Panc1 (cell line): ENCODE measurements at regions not wholly inside any gene's neighbourhood (a gene's known extent, or its start where the extent isn't known, plus 50 kb on each side); places are given as distances from the start of the nearest gene placed in this dataset.
A peak's percentile ranks its signal among the peaks of the same experiment; 100 is the strongest.

Experiments
- ATAC-seq: fragments of 200-7000 bp; cut with Tn5 transposase; 2 replicates; pipeline ENCODE4 v1.9.1; 2020; ENCODE audit warnings: mild to moderate bottlenecking, moderate library complexity
- BruUV-seq: library from RNA; stranded (reverse); fragments of 400-500 nt; replicated peaks from 2 replicates; lab custom pipeline; 2021; lab: Mats Ljungman, UMichigan
- CTCF ChIA-PET: fragments of 300-600 bp; sonication (Branson Sonifier 250); formaldehyde crosslinking; loops from one replicate; lab custom pipeline; 2022; ENCODE audit warnings: antibody characterized with exemption; lab: Charles Lee
- POLR2A ChIA-PET: fragments of 300-600 bp; sonication (Branson Sonifier 250); formaldehyde crosslinking; loops from one replicate; lab custom pipeline; 2022; ENCODE audit warnings: antibody characterized with exemption; lab: Charles Lee
- DNase-seq: peaks from one replicate; pipeline ENCODE4 v3.0.0-alpha.2; 2010; ENCODE audit warnings: low read depth, low spot score
- H3K27ac ChIP-seq: 2 replicates; pipeline ENCODE4 v1.5.1; 2011; ENCODE audit warnings: mild to moderate bottlenecking, low read length, inconsistent platforms
- H3K27me3 ChIP-seq: fragments of 200-500 bp; sonication (Bioruptor generic); 2 replicates; pipeline ENCODE4 v1.6.0; 2014; ENCODE audit warnings: low read length, inconsistent platforms; ENCODE audit not compliant: control insufficient read depth, insufficient read depth
- H3K36me3 ChIP-seq: fragments of 200-500 bp; sonication (Bioruptor generic); 2 replicates; pipeline ENCODE4 v1.5.1; 2014; ENCODE audit warnings: inconsistent platforms, mild to moderate bottlenecking, low read length, moderate library complexity; ENCODE audit not compliant: control insufficient read depth, insufficient read depth
- H3K4me1 ChIP-seq: 2 replicates; pipeline ENCODE4 v1.5.1; 2011; ENCODE audit warnings: inconsistent platforms, mild to moderate bottlenecking, low read length, moderate library complexity; ENCODE audit not compliant: control insufficient read depth, insufficient read depth
- H3K4me3 ChIP-seq, 2 experiments: 2 replicates each; pipeline ENCODE4 v1.5.1; 2011 to 2012; ENCODE audit warnings: low read depth in 2 of 2, low read length in 2 of 2, mild to moderate bottlenecking in 2 of 2, inconsistent platforms in 1 of 2, moderate library complexity in 1 of 2
- H3K9me3 ChIP-seq: fragments of 200-500 bp; sonication (Bioruptor generic); 2 replicates; pipeline ENCODE4 v1.5.1; 2014; ENCODE audit warnings: low read depth, mild to moderate bottlenecking, inconsistent platforms, low read length, moderate library complexity; ENCODE audit not compliant: control insufficient read depth, insufficient read depth
- POLR2AphosphoS5 ChIP-seq: IDR thresholded peaks from 2 replicates; pipeline ENCODE4 v1.6.1; 2012; ENCODE audit warnings: mild to moderate bottlenecking, low read depth, low read length, moderate library complexity
- SIN3A ChIP-seq: IDR thresholded peaks from 2 replicates; pipeline ENCODE4 v1.6.1; 2012; ENCODE audit warnings: low read depth, mild to moderate bottlenecking, low read length, moderate library complexity, borderline replicate concordance; ENCODE audit not compliant: insufficient read depth
- TCF7L2 ChIP-seq: IDR thresholded peaks from 2 replicates; pipeline ENCODE4 v1.6.1; 2011; ENCODE audit warnings: mild to moderate bottlenecking, low read depth, low read length, inconsistent platforms
- in situ Hi-C: cut with HindIII; loops from 2 replicates; pipeline ENCODE4 v1.10.0; 2016; ENCODE audit warnings: low sequenced_read_pairs, low pct_unique_long_range_greater_than_20kb
- intact Hi-C: fragments of 100-400 bp; cut with micrococcal nuclease; formaldehyde crosslinking; loops from one replicate; pipeline ENCODE4 v1.10.0; 2022; ENCODE audit not compliant: unreplicated experiment
- TF ChIP-seq, protein P1 (sequence below), 2 experiments: IDR thresholded peaks; 2 replicates each; pipeline ENCODE4 v1.6.1; 2011 to 2012; ENCODE audit warnings: low read depth in 2 of 2, control low read depth in 1 of 2, low read length in 1 of 2, mild to moderate bottlenecking in 1 of 2, moderate library complexity in 1 of 2; ENCODE audit not compliant: insufficient read depth in 1 of 2
- TF ChIP-seq, protein P2 (sequence below): fragments of 450-650 bp; IDR thresholded peaks from 2 replicates; pipeline ENCODE4 v1.5.1; 2017; ENCODE audit warnings: mild to moderate bottlenecking

DNA sequence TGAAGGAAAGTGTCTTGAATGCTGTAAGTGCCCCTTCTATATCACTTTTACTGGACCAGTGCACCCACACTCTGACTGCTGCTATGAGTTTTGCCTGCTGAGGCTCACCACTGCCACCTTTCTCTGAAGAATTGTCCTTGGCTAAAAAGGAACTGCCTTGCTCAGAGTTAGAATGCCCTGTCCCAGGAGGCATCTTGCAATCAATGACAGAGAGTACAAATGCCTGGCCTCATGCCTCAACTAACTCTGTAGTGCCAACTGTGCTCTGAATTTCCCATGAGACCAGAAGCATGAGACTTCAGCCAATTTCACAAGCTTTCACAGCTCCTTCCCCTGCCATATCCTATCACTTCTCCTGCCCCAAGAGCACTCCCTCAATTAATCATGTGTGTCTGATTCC is 569.7 kb downstream of the ZNF608 start:
- ChIA-PET CTCF (no interaction called here), POLR2A (no interaction called here)
- H3K4me3 ChIP-seq, result no peak overlapping the region
- intact Hi-C loops, result no loop called here
- peaks cover 19% of the 10 kb centered on the region for H3K9me3 ChIP-seq
- 0 out of 2 replicates have a peak overlapping the region, but pooled peaks have one; percentile 26 for H3K27ac ChIP-seq
- no TSS peak for BruUV-seq
- H3K27me3 ChIP-seq, result no peaks in the 10 kb centered on the region
- no peaks in the 10 kb centered on the region for H3K4me1 ChIP-seq
- no peak for TF ChIP-seq TCF7L2
- TF ChIP-seq SIN3A, result no peak
- TF ChIP-seq, protein P1, sequence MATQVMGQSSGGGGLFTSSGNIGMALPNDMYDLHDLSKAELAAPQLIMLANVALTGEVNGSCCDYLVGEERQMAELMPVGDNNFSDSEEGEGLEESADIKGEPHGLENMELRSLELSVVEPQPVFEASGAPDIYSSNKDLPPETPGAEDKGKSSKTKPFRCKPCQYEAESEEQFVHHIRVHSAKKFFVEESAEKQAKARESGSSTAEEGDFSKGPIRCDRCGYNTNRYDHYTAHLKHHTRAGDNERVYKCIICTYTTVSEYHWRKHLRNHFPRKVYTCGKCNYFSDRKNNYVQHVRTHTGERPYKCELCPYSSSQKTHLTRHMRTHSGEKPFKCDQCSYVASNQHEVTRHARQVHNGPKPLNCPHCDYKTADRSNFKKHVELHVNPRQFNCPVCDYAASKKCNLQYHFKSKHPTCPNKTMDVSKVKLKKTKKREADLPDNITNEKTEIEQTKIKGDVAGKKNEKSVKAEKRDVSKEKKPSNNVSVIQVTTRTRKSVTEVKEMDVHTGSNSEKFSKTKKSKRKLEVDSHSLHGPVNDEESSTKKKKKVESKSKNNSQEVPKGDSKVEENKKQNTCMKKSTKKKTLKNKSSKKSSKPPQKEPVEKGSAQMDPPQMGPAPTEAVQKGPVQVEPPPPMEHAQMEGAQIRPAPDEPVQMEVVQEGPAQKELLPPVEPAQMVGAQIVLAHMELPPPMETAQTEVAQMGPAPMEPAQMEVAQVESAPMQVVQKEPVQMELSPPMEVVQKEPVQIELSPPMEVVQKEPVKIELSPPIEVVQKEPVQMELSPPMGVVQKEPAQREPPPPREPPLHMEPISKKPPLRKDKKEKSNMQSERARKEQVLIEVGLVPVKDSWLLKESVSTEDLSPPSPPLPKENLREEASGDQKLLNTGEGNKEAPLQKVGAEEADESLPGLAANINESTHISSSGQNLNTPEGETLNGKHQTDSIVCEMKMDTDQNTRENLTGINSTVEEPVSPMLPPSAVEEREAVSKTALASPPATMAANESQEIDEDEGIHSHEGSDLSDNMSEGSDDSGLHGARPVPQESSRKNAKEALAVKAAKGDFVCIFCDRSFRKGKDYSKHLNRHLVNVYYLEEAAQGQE (IDR thresholded peaks at IDR 0.05; ENCODE audit: insufficient read depth in 1 of 2, low read depth in 2 of 2, low read length in 1 of 2), result no peak
- no peak for TF ChIP-seq POLR2AphosphoS5
- TF ChIP-seq, protein P2, sequence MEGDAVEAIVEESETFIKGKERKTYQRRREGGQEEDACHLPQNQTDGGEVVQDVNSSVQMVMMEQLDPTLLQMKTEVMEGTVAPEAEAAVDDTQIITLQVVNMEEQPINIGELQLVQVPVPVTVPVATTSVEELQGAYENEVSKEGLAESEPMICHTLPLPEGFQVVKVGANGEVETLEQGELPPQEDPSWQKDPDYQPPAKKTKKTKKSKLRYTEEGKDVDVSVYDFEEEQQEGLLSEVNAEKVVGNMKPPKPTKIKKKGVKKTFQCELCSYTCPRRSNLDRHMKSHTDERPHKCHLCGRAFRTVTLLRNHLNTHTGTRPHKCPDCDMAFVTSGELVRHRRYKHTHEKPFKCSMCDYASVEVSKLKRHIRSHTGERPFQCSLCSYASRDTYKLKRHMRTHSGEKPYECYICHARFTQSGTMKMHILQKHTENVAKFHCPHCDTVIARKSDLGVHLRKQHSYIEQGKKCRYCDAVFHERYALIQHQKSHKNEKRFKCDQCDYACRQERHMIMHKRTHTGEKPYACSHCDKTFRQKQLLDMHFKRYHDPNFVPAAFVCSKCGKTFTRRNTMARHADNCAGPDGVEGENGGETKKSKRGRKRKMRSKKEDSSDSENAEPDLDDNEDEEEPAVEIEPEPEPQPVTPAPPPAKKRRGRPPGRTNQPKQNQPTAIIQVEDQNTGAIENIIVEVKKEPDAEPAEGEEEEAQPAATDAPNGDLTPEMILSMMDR, result peak; percentile 29
- DNase-seq (no peak), ATAC-seq (no peak; the same call in 1 of the 2 replicates)
- in situ Hi-C loops, result no loop called here
- H3K36me3 ChIP-seq, result no peaks in the 10 kb centered on the region

DNA sequence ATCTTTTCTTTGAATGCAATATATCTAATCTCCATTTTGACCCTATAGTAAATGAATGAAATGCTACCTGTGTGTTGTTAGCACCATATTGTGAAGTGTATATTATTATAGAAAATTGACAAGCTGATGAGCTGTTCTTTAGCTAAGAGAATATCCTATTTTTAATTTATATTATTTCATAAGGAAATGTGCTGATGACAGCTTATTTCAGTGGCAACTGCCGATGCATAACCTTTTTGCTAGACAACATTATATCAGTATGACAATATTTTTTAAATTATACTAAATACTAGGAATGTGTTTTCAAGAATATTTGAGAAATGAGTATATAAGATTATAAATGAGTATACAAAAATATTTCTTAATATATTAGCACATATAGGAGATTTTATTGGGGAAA is 573.1 kb downstream of the ZNF608 start:
- POLR2A ChIA-PET, result interaction anchor here (0.5 to 0.6 kb wide), 2 partner anchors 105 to 793 kb away, joined by 5 to 9 read pairs; no protein-coding TSS in a partner anchor
- CTCF ChIA-PET, result no interaction called here
- no peak overlapping the region for H3K27ac ChIP-seq
- TF ChIP-seq, protein P1 (IDR thresholded peaks at IDR 0.05; ENCODE audit: insufficient read depth in 1 of 2, low read depth in 2 of 2, low read length in 1 of 2), result no peak
- no peak for TF ChIP-seq TCF7L2
- TF ChIP-seq POLR2AphosphoS5, result no peak
- TF ChIP-seq, protein P2, result no peak
- TF ChIP-seq SIN3A, result no peak
- DNase-seq (no peak), ATAC-seq (no peak)
- intact Hi-C loops (no loop called here), in situ Hi-C loops (no loop called here)
- no peaks in the 10 kb centered on the region for H3K36me3 ChIP-seq
- no peaks in the 10 kb centered on the region for H3K27me3 ChIP-seq
- H3K9me3 ChIP-seq, result peaks cover 27% of the 10 kb centered on the region
- no peaks in the 10 kb centered on the region for H3K4me1 ChIP-seq
- H3K4me3 ChIP-seq, result no peak overlapping the region
- BruUV-seq, result no TSS peak
